ENCODE measurements at regions not wholly inside any gene's neighbourhood (a gene's known extent, or its start where the extent isn't known, plus 50 kb on each side); places are given as distances from the start of the nearest gene placed in this dataset.

GRCh38 chr7:24212073-24212472 lies 71.9 kb upstream of the NPY start:
- no CpG with 5 or more reads among the region's 2 CpGs for WGBS (ENCODE audit: extremely low coverage, insufficient coverage, insufficient read length)
- Histone ChIP-seq H3K79me2 (ENCODE audit: control insufficient read depth, insufficient read depth, low read length, poor library complexity) (no peaks in the 10 kb centered on the region), H2BK120ac (ENCODE audit: insufficient read depth, low read length, poor library complexity) (no peak overlapping the region), H3K4me2 (ENCODE audit: low read length) (no peak overlapping the region), H3K4ac (ENCODE audit: low read depth, low read length) (no peak overlapping the region), H2BK5ac (ENCODE audit: low read depth, low read length, poor library complexity) (no peak overlapping the region), H3K27me3 (ENCODE audit: insufficient read depth, low read length) (no peaks in the 10 kb centered on the region), H3K36me3 (ENCODE audit: control insufficient read depth in 1 of 2, insufficient read depth in 2 of 2, low read length in 2 of 2) (no peaks in the 10 kb centered on the region), H3K14ac (ENCODE audit: low read length) (no peak overlapping the region), H4K12ac (ENCODE audit: low read depth, low read length) (no peak overlapping the region), H3K9me3 (ENCODE audit: insufficient read depth, low read depth, low read length) (no peaks in the 10 kb centered on the region), H2BK12ac (ENCODE audit: low read length) (no peak overlapping the region), H2AK5ac (ENCODE audit: low read length) (no peak overlapping the region), H3K79me1 (ENCODE audit: low read length) (no peaks in the 10 kb centered on the region), H3K23ac (ENCODE audit: low read length) (no peak overlapping the region), H4K8ac (ENCODE audit: low read depth, low read length) (no peak overlapping the region), H2AFZ (ENCODE audit: insufficient read depth, low read length, poor library complexity) (no peak overlapping the region), H3K4me3 (ENCODE audit: low read depth, low read length) (no peak overlapping the region), H4K91ac (ENCODE audit: low read depth, low read length) (no peak overlapping the region), H3K9ac (ENCODE audit: low read length) (no peak overlapping the region), H3K4me1 (ENCODE audit: control insufficient read depth in 1 of 2, insufficient read depth in 2 of 2, low read length in 2 of 2) (peaks cover 0 to 2% of the 10 kb centered on the region in 2 experiments), H3K18ac (ENCODE audit: low read length) (no peak overlapping the region), H3K27ac (ENCODE audit: low read depth, low read length) (no peak overlapping the region)
- DNase-seq = no peak

- no CpG with 5 or more reads among the region's 2 CpGs for WGBS (ENCODE audit: extremely low coverage, insufficient coverage, insufficient read length)
- H3K79me2 ChIP-seq (ENCODE audit: control insufficient read depth, insufficient read depth, low read length, poor library complexity) = no peaks in the 10 kb centered on the region
- no peak overlapping the region for H4K8ac ChIP-seq (ENCODE audit: low read depth, low read length)
- H3K4me2 ChIP-seq (ENCODE audit: low read length) = no peak overlapping the region
- no peak overlapping the region for H4K91ac ChIP-seq (ENCODE audit: low read depth, low read length)
- no peak overlapping the region for H2BK12ac ChIP-seq (ENCODE audit: low read length)
- no peak overlapping the region for H3K4ac ChIP-seq (ENCODE audit: low read depth, low read length)
- peaks cover 2% of the 10 kb centered on the region for H3K79me1 ChIP-seq (ENCODE audit: low read length)
- no peak for DNase-seq
- no peaks in the 10 kb centered on the region for H3K9me3 ChIP-seq (ENCODE audit: insufficient read depth, low read depth, low read length)
- H3K27ac ChIP-seq (ENCODE audit: low read depth, low read length) = no peak overlapping the region
- no peak overlapping the region for H2BK120ac ChIP-seq (ENCODE audit: insufficient read depth, low read length, poor library complexity)
- no peak overlapping the region for H2BK5ac ChIP-seq (ENCODE audit: low read depth, low read length, poor library complexity)
- H3K4me3 ChIP-seq (ENCODE audit: low read depth, low read length) = no peak overlapping the region
- H3K18ac ChIP-seq (ENCODE audit: low read length) = no peak overlapping the region
- H3K9ac ChIP-seq (ENCODE audit: low read length) = no peak overlapping the region
- no peak overlapping the region for H2AFZ ChIP-seq (ENCODE audit: insufficient read depth, low read length, poor library complexity)
- no peaks in the 10 kb centered on the region for H3K36me3 ChIP-seq (ENCODE audit: control insufficient read depth in 1 of 2, insufficient read depth in 2 of 2, low read length in 2 of 2)
- H3K14ac ChIP-seq (ENCODE audit: low read length) = no peak overlapping the region
- H2AK5ac ChIP-seq (ENCODE audit: low read length) = no peak overlapping the region
- H4K12ac ChIP-seq (ENCODE audit: low read depth, low read length) = no peak overlapping the region
- peaks cover 4 to 6% of the 10 kb centered on the region in 2 experiments for H3K4me1 ChIP-seq (ENCODE audit: control insufficient read depth in 1 of 2, insufficient read depth in 2 of 2, low read length in 2 of 2)
- H3K23ac ChIP-seq (ENCODE audit: low read length) = no peak overlapping the region
- no peaks in the 10 kb centered on the region for H3K27me3 ChIP-seq (ENCODE audit: insufficient read depth, low read length)
Measured at GRCh38 chr7:24213311-24213710, 70.7 kb upstream of the NPY start.

GRCh38 chr7:24214670-24215069 lies 69.3 kb upstream of the NPY start:
- no CpG with 5 or more reads among the region's 4 CpGs for WGBS (ENCODE audit: extremely low coverage, insufficient coverage, insufficient read length)
- no peak for DNase-seq
- H3K18ac ChIP-seq (ENCODE audit: low read length) = no peak overlapping the region
- H2AK5ac ChIP-seq (ENCODE audit: low read length) = no peak overlapping the region
- no peaks in the 10 kb centered on the region for H3K36me3 ChIP-seq (ENCODE audit: control insufficient read depth in 1 of 2, insufficient read depth in 2 of 2, low read length in 2 of 2)
- no peaks in the 10 kb centered on the region for H3K27me3 ChIP-seq (ENCODE audit: insufficient read depth, low read length)
- peaks cover 4 to 6% of the 10 kb centered on the region in 2 experiments for H3K4me1 ChIP-seq (ENCODE audit: control insufficient read depth in 1 of 2, insufficient read depth in 2 of 2, low read length in 2 of 2)
- H3K9ac ChIP-seq (ENCODE audit: low read length) = no peak overlapping the region
- H3K27ac ChIP-seq (ENCODE audit: low read depth, low read length) = no peak overlapping the region
- H2BK12ac ChIP-seq (ENCODE audit: low read length) = no peak overlapping the region
- no peaks in the 10 kb centered on the region for H3K9me3 ChIP-seq (ENCODE audit: insufficient read depth, low read depth, low read length)
- no peak overlapping the region for H2BK5ac ChIP-seq (ENCODE audit: low read depth, low read length, poor library complexity)
- no peak overlapping the region for H4K8ac ChIP-seq (ENCODE audit: low read depth, low read length)
- no peak overlapping the region for H2AFZ ChIP-seq (ENCODE audit: insufficient read depth, low read length, poor library complexity)
- no peak overlapping the region for H3K14ac ChIP-seq (ENCODE audit: low read length)
- H3K79me1 ChIP-seq (ENCODE audit: low read length) = peaks cover 2% of the 10 kb centered on the region
- H3K4ac ChIP-seq (ENCODE audit: low read depth, low read length) = no peak overlapping the region
- H3K23ac ChIP-seq (ENCODE audit: low read length) = no peak overlapping the region
- no peak overlapping the region for H2BK120ac ChIP-seq (ENCODE audit: insufficient read depth, low read length, poor library complexity)
- H4K12ac ChIP-seq (ENCODE audit: low read depth, low read length) = no peak overlapping the region
- H3K4me2 ChIP-seq (ENCODE audit: low read length) = no peak overlapping the region
- H3K79me2 ChIP-seq (ENCODE audit: control insufficient read depth, insufficient read depth, low read length, poor library complexity) = no peaks in the 10 kb centered on the region
- H3K4me3 ChIP-seq (ENCODE audit: low read depth, low read length) = no peak overlapping the region
- H4K91ac ChIP-seq (ENCODE audit: low read depth, low read length) = no peak overlapping the region

- no peak for DNase-seq
- Histone ChIP-seq H2BK120ac (ENCODE audit: insufficient read depth, low read length, poor library complexity) (no peak overlapping the region), H3K18ac (ENCODE audit: low read length) (no peak overlapping the region), H3K36me3 (ENCODE audit: control insufficient read depth in 1 of 2, insufficient read depth in 2 of 2, low read length in 2 of 2) (no peaks in the 10 kb centered on the region), H3K27me3 (ENCODE audit: insufficient read depth, low read length) (no peaks in the 10 kb centered on the region), H3K14ac (ENCODE audit: low read length) (no peak overlapping the region), H4K12ac (ENCODE audit: low read depth, low read length) (no peak overlapping the region), H2AK5ac (ENCODE audit: low read length) (no peak overlapping the region), H2BK5ac (ENCODE audit: low read depth, low read length, poor library complexity) (no peak overlapping the region), H3K9ac (ENCODE audit: low read length) (no peak overlapping the region), H3K27ac (ENCODE audit: low read depth, low read length) (no peak overlapping the region), H4K8ac (ENCODE audit: low read depth, low read length) (no peak overlapping the region), H3K79me2 (ENCODE audit: control insufficient read depth, insufficient read depth, low read length, poor library complexity) (no peaks in the 10 kb centered on the region), H4K91ac (ENCODE audit: low read depth, low read length) (no peak overlapping the region), H3K23ac (ENCODE audit: low read length) (no peak overlapping the region), H3K4me1 (ENCODE audit: control insufficient read depth in 1 of 2, insufficient read depth in 2 of 2, low read length in 2 of 2) (peaks cover 4 to 6% of the 10 kb centered on the region in 2 experiments), H2BK12ac (ENCODE audit: low read length) (no peak overlapping the region), H3K4ac (ENCODE audit: low read depth, low read length) (no peak overlapping the region), H2AFZ (ENCODE audit: insufficient read depth, low read length, poor library complexity) (no peak overlapping the region), H3K4me3 (ENCODE audit: low read depth, low read length) (no peak overlapping the region), H3K4me2 (ENCODE audit: low read length) (no peak overlapping the region), H3K79me1 (ENCODE audit: low read length) (peaks cover 2% of the 10 kb centered on the region), H3K9me3 (ENCODE audit: insufficient read depth, low read depth, low read length) (no peaks in the 10 kb centered on the region)
- no CpG with 5 or more reads among the region's 2 CpGs for WGBS (ENCODE audit: extremely low coverage, insufficient coverage, insufficient read length)
Measured at GRCh38 chr7:24216576-24217125, 67.3 kb upstream of the NPY start.
